ENCODE measurements at regions not wholly inside any gene's neighbourhood (a gene's known extent, or its start where the extent isn't known, plus 50 kb on each side); places are given as distances from the start of the nearest gene placed in this dataset.
A peak's percentile ranks its signal among the peaks of the same experiment; 100 is the strongest.
"Not testable (repeated sequence)": the region's sequence is repeated elsewhere in the genome, so short reads cannot be mapped to it uniquely, and the experiment has no call there.

GRCh38 chr16:65702707-65703402 lies 581.0 kb upstream of the CDH11 start:
- no peak for DNase-seq

- no peak for DNase-seq
Observed at GRCh38 chr16:65700596-65700995, 578.7 kb upstream of the CDH11 start.

- no peak for DNase-seq
Observed at GRCh38 chr16:65698791-65699321, 577.0 kb upstream of the CDH11 start.

GRCh38 chr16:65697521-65697920 lies 575.7 kb upstream of the CDH11 start:
- DNase-seq: no peak

GRCh38 chr16:65697065-65697464 lies 575.2 kb upstream of the CDH11 start:
- no peak for DNase-seq

GRCh38 chr16:65691846-65692245 lies 570.0 kb upstream of the CDH11 start:
- not testable (repeated sequence) for DNase-seq

- DNase-seq: no peak
Observed at GRCh38 chr16:65689726-65690125, 567.9 kb upstream of the CDH11 start.

- DNase-seq: no peak
Observed at GRCh38 chr16:65688301-65688700, 566.4 kb upstream of the CDH11 start.

- no peak for DNase-seq
Observed at GRCh38 chr16:65684230-65684629, 562.4 kb upstream of the CDH11 start.

- no peak for DNase-seq
Observed at GRCh38 chr16:65681406-65681805, 559.5 kb upstream of the CDH11 start.

- peak; percentile 0 for DNase-seq
Observed at GRCh38 chr16:65679785-65680184, 557.9 kb upstream of the CDH11 start.

GRCh38 chr16:65675161-65675560 lies 553.3 kb upstream of the CDH11 start:
- DNase-seq: no peak

- DNase-seq: no peak
Observed at GRCh38 chr16:65672960-65673359, 551.1 kb upstream of the CDH11 start.

GRCh38 chr16:65671071-65671470 lies 549.2 kb upstream of the CDH11 start:
- no peak for DNase-seq

- DNase-seq: no peak
Observed at GRCh38 chr16:65668064-65668595, 546.3 kb upstream of the CDH11 start.

GRCh38 chr16:65667011-65667578 lies 545.2 kb upstream of the CDH11 start:
- no peak for DNase-seq

- DNase-seq: no peak
Observed at GRCh38 chr16:65666132-65666941, 544.5 kb upstream of the CDH11 start.

GRCh38 chr16:65665586-65665985 lies 543.7 kb upstream of the CDH11 start:
- no peak for DNase-seq

GRCh38 chr16:65663774-65664173 lies 541.9 kb upstream of the CDH11 start:
- DNase-seq: no peak

GRCh38 chr16:65662256-65662655 lies 540.4 kb upstream of the CDH11 start:
- DNase-seq: no peak

GRCh38 chr16:65661558-65661957 lies 539.7 kb upstream of the CDH11 start:
- no peak for DNase-seq

- DNase-seq: no peak
Observed at GRCh38 chr16:65660390-65660789, 538.5 kb upstream of the CDH11 start.

- DNase-seq: no peak
Observed at GRCh38 chr16:65659758-65660157, 537.9 kb upstream of the CDH11 start.

Data from activated CD4-positive, alpha-beta T cell treated with anti-CD3 and anti-CD28 coated beads, Interleukin-2, amount 50 U/mL, for 16 hours (primary cell).